NCI-H526 treated with DMSO at 0.1 percent for 48 hours (cell line): ENCODE measurements at regions not wholly inside any gene's neighbourhood (a gene's known extent, or its start where the extent isn't known, plus 50 kb on each side); places are given as distances from the start of the nearest gene placed in this dataset.
"Not testable (repeated sequence)": the region's sequence is repeated elsewhere in the genome, so short reads cannot be mapped to it uniquely, and the experiment has no call there.

Source experiments
- DNase-seq: peaks from one replicate; lab custom pipeline; 2025; lab: John Stamatoyannopoulos, UW

- no peak for DNase-seq
These were observed 140.5 kb upstream of the SGO1 start for GRCh38 chr3:20326541-20326940.

DNA sequence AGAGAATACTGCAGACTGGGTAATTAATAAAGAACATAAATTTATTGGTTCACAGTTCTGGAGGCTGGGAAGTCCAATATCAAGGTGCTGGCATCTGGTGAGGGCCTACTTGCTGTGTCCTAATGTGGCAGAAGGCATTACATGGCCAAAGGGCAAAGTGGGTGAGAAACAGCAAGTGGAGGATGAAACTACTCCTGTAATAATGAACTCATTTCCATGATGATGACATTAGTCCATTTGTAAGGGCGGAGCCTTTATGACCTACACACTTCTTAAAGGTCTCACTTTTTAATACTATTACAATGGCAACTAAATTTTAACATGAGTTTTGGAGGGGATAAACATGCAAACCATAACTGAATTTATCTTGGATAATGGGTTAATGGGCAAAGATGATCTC is 139.6 kb upstream of the SGO1 start:
- DNase-seq = no peak

GRCh38 chr3:20324664-20325478 is 138.9 kb upstream of the SGO1 start:
- no peak for DNase-seq

DNA sequence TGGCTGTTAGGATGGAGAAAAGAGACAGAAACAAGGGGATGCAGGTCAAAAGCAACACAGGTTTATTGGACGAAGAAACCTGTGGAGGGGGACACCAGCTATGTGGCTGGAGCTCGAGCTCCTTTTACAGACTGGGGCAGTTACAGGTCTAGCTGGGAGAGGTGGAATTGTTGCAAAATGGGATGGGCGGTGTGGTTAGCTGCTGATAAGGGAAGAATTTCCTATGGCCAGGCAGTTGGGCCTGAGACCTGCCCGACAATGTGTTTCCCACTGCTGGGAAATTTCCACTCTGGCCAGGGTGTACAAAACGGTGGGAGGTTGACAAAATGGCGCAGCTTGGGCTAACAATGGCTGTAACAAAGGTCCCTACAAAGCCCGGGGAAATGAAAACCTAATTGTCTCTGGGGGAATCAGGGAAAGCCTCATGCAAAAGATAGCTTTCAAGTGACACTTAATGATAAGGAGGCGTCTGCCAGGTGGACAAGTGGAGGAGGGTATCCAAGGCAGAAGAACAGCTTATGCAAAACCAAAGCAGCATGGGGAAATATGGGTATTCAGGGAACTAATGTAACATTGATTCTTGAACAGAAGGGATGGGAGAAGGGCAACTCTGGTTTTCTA is 137.4 kb upstream of the SGO1 start:
- DNase-seq = no peak

DNA sequence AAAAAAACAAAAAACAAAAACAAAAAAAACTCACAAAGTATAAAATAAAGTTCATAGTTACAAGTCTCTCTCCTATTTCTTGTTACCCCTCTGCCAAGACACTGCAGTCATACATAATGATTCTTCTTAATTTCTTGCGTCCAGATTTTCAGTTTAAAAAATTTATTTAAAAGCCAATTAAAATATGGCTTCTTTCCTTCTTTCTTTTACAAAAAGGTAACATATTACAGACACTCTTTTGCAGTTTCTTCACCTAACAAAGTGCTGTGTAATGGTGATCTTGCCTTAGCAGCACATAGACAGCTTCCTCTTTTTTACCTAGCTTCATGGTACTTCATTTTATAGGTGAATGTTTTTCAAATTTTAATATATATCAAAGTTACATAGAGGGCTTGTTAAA is 136.1 kb upstream of the SGO1 start:
- no peak for DNase-seq

GRCh38 chr3:20321391-20322047 is 135.5 kb upstream of the SGO1 start:
- no peak for DNase-seq

- no peak for DNase-seq
These were observed 134.5 kb upstream of the SGO1 start for GRCh38 chr3:20320489-20320888.

GRCh38 chr3:20319551-20319950 is 133.5 kb upstream of the SGO1 start:
- no peak for DNase-seq

- no peak for DNase-seq
These were observed 131.6 kb upstream of the SGO1 start for GRCh38 chr3:20317616-20318015.

DNA sequence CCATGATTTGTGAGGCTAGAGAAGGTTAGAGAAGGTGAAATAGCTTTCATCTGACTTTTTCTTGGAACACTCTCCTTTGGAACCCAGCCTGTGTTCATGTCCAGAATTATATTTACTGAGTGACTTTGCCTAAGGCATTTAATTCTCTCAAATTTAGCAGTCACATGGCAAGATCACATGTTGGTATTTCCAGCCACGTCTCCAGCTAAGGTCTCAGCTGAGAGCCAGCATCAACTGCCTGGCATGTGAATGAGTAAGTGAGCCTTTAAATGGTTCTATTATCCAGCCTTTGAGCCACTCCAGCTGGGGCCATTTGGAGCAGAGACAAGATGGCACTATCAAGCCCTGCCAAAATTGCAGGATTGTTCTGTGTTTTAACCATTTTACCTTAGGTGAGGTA is 130.2 kb upstream of the SGO1 start:
- DNase-seq = no peak

DNA sequence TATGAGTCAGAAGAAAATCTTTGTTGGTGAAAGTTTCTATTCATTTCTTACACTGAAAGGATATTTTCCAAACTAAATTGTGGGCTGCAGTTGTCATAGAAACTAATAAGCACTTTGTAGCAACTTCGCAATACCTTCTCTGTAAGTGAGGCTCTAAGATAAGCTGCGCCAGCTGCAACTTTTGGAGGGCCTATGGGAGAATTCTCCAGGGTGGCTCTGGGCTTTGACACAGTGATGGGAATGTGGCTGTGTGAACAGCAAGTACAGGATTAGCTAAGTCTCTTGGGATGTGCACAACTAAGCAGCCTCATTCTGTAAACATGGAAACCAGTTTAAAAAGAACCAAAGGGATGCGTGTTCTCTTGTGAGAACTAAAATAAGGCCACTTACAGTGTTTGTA is 124.6 kb upstream of the SGO1 start:
- DNase-seq = no peak

- no peak for DNase-seq
These were observed 121.4 kb upstream of the SGO1 start for GRCh38 chr3:20307383-20307782.

DNA sequence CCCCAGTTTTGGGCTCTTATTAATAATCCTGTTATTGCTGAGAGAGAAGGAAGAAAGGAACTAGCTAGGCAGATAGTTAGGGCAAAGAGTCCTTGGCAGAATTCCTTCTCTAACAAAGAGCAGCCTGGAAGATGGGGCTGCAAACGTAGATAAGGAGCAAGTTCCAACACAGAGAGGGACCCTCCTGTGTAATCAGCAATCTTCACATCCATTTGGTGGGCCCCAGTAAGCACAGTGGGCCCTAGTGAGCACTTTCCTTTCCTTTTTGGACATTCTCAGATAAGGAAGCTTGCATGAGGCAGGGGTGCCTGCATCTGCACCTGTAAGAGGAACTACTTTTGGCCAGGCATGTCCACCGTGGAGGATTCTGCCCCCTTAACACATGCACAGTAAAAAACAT is 119.6 kb upstream of the SGO1 start:
- DNase-seq = no peak

DNA sequence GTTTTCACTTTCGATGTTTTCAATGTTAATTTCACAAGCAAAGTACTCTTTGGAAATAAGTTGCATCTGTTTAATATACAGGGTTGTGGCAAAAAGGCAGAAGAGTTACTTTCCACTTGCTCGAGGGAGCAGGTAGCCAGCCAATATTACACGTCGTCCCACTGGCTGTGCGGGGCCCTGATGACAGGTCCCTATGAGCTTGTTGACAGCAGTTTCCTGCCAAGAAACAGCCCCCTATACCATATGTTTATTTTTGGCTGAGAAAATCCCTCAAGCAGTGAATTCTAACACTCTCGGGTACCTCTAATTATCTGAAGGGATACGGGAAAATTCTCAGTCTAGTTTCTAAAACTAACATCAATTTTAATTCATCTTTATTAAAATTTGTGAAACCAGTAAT is 116.8 kb upstream of the SGO1 start:
- no peak for DNase-seq

- DNase-seq = no peak
These were observed 102.0 kb upstream of the SGO1 start for GRCh38 chr3:20288050-20288449.

DNA sequence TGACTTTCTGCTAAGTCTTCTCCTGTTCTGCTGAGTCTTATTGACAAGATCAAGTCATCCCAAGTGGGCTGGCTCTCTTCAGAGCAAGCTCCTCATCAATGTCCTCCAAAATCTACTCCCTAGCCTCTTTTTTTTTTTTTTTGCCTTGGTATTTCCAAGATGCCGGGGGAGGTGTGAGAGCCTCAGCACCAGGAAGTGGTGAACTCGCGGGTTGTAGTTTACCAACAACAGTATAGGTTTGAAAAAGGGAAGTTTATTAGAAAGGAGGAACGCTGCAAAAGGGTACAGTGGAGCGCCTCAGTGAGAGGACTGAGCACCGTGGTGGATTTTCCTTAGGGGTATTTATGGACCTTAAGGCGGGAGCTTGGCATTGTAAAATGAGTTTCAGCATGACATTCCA is 94.3 kb upstream of the SGO1 start:
- no peak for DNase-seq

GRCh38 chr3:20265977-20266376 is 80.0 kb upstream of the SGO1 start:
- not testable (repeated sequence) for DNase-seq

DNA sequence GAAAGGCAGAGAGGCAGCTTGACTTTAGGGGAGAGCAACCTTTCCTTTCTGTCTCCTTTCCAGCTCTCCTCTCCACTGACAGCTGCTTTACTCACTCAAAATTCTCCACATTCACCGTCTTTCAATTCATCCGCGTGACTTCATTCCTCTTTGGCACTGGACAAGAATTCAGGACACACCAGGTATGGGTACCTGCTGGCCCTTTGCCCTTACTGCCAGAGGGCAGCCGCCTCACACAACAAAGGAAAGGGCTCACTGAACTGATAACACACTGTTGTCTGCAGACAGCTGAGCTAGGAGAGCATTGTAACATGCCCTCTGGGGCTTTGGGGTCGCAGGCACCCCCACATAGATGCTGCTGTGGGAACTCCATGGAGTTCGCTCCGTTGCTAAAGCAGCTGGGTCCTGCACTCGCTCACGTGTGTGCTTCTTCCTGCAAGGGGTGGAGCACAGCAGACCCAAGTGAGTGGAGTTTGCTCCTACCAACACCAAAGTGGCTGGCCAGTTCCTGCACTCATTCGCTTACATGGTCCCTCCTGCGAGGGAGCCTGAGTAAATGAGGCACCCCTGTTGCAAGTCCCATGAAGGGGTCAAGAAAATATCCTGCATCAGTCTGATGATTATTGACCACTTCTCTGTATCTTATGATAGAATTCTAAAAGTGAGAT is 79.0 kb upstream of the SGO1 start:
- DNase-seq = no peak

DNA sequence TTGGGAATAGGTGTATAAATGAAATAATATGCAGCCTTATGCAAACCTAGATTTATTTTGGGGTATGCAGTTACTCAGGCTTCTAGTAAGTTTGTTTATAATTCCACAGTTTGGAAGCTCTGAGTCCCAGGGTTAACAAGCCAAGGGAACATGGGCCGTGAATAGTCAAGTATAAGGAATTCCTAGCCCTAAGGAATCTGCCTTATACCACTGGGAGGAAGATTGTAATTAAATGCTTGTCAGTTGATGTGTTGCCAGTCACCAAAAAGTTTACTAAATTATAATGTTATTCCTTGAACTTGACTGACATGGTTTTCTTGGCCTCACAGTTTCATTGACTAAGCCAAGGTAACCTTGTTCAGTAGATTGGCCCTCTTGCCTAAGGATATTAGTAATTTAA is 72.4 kb upstream of the SGO1 start:
- DNase-seq = no peak

- no peak for DNase-seq
These were observed 70.1 kb upstream of the SGO1 start for GRCh38 chr3:20256144-20256543.

DNA sequence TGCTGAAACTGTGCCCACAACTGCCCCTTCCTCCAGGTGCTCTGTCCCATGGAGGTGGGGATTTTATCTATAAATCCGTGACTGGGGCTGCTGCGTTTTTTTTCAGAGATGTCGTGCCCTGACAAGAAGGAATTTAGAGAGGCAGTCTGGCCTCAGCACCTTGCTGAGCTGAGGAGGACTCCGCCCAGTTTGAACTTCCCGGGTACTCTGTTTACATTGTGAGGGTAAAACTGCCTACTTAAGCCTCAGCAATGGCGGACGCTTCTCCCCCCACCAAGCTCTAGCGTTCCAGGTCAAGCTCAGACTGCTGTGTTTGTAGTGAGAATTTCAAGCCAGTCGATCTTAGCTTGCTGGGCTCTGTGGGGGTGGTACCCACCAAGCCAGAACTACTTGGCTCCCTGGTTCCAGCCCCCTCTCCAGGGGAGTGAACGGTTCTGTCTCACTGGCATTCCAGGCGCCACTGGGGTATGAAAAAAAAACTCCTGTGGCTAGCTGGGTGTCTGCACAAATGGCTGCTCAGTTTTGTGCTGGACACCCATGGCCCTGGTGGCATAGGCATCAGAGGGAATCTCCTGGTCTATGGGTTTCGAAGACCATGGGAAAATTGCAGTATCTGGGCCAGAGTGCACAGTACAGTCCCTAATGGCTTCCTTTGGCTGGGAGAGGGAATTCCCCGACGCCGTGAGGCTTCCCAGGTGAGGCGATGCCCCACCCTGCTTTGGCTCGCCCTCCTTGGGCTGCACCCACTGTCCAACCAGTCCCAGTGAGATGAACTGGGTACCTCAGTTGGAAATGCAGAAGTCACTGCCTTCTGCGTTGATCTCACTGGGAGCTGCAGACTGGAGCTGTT is 68.5 kb upstream of the SGO1 start:
- no peak for DNase-seq

GRCh38 chr3:20250786-20251185 is 64.8 kb upstream of the SGO1 start:
- no peak for DNase-seq
